Uterus (tissue), 2 donors: ENCODE measurements at regions not wholly inside any gene's neighbourhood (a gene's known extent, or its start where the extent isn't known, plus 50 kb on each side); places are given as distances from the start of the nearest gene placed in this dataset.

Experiments
- POLR2A ChIP-seq, 2 donors: fragments of 450-650 bp; IDR thresholded peaks; one replicate each; pipeline ENCODE4 v1.6.1; 2016; ENCODE audit warnings: antibody characterized with exemption in 2 of 2, mild to moderate bottlenecking in 1 of 2, moderate library complexity in 1 of 2
- TF ChIP-seq, protein P1 (sequence below), 4 experiments: fragments of 200-600 bp in 2 of 4; fragments of 450-650 bp in 2 of 4; sonication (generic) in 2 of 4; IDR thresholded peaks; one replicate each; pipeline ENCODE4 v1.5.1; 2016 to 2019; ENCODE audit warnings: antibody characterized with exemption in 4 of 4, mild to moderate bottlenecking in 2 of 4, moderate library complexity in 1 of 4

DNA sequence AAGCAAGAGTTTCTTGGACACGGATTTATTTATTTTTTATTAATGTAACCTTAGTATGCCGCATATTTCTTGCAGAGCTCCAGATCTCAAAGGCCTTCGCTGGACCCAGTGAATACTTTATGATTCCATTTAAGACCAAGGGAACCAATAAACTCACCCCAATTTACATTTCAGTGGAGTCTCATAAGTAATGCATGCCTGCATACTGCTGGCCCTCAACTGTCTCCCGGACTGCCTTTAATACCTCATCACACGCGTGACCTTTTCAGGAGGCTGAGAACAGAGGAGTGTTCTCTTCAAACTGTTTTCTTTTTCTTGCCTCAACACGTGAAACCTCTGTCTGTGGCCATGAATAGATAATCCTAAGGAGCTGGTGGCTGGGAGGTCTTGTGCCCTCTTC is 240.9 kb downstream of the STIM2 start:
- TF ChIP-seq, protein P1, sequence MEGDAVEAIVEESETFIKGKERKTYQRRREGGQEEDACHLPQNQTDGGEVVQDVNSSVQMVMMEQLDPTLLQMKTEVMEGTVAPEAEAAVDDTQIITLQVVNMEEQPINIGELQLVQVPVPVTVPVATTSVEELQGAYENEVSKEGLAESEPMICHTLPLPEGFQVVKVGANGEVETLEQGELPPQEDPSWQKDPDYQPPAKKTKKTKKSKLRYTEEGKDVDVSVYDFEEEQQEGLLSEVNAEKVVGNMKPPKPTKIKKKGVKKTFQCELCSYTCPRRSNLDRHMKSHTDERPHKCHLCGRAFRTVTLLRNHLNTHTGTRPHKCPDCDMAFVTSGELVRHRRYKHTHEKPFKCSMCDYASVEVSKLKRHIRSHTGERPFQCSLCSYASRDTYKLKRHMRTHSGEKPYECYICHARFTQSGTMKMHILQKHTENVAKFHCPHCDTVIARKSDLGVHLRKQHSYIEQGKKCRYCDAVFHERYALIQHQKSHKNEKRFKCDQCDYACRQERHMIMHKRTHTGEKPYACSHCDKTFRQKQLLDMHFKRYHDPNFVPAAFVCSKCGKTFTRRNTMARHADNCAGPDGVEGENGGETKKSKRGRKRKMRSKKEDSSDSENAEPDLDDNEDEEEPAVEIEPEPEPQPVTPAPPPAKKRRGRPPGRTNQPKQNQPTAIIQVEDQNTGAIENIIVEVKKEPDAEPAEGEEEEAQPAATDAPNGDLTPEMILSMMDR (IDR thresholded peaks at IDR 0.05) = no peak
- TF ChIP-seq POLR2A (IDR thresholded peaks at IDR 0.05) = no peak
